K562 (cell line): ENCODE measurements at regions not wholly inside any gene's neighbourhood (a gene's known extent, or its start where the extent isn't known, plus 50 kb on each side); places are given as distances from the start of the nearest gene placed in this dataset.

Experiments
- TF ChIP-seq, protein P1 (sequence below): fragments of 450-650 bp; IDR thresholded peaks from 2 replicates; pipeline ENCODE4 v1.6.1; 2016; ENCODE audit warnings: low read depth

DNA sequence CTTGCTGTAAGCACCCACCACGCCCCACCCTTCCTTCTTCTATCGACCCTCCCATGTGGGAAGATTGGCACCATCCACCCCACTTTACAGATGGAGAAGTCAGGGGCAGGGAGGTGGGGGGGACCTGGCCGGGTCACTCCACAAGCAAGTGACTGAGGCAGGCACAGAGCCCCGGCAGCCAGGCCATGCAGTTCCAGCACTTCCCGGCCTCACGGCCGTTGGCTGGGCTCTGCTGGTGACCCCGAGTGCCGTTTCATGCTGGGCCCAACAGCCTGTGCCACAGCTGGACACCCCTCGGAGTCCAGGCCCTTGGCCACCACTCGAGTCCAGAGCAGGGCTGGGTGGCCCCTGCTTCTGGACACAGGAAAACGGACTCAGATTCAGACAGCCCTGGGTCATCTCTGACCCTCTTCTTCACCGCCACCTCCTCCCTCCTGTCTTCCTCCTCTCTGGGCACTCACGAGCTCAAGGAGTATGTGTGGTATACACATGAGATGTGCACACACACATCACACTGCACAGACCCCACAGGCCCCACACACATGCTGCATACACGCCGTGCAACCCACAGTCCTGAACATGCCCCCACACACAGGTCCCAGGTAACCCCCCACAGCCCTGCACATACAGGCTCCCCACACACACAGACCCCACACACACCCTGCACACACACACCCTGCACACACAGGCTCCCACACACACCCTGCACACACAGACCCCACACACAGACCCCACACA lies 89.3 kb upstream of the GPC1 start (continued):
- TF ChIP-seq, protein P1, sequence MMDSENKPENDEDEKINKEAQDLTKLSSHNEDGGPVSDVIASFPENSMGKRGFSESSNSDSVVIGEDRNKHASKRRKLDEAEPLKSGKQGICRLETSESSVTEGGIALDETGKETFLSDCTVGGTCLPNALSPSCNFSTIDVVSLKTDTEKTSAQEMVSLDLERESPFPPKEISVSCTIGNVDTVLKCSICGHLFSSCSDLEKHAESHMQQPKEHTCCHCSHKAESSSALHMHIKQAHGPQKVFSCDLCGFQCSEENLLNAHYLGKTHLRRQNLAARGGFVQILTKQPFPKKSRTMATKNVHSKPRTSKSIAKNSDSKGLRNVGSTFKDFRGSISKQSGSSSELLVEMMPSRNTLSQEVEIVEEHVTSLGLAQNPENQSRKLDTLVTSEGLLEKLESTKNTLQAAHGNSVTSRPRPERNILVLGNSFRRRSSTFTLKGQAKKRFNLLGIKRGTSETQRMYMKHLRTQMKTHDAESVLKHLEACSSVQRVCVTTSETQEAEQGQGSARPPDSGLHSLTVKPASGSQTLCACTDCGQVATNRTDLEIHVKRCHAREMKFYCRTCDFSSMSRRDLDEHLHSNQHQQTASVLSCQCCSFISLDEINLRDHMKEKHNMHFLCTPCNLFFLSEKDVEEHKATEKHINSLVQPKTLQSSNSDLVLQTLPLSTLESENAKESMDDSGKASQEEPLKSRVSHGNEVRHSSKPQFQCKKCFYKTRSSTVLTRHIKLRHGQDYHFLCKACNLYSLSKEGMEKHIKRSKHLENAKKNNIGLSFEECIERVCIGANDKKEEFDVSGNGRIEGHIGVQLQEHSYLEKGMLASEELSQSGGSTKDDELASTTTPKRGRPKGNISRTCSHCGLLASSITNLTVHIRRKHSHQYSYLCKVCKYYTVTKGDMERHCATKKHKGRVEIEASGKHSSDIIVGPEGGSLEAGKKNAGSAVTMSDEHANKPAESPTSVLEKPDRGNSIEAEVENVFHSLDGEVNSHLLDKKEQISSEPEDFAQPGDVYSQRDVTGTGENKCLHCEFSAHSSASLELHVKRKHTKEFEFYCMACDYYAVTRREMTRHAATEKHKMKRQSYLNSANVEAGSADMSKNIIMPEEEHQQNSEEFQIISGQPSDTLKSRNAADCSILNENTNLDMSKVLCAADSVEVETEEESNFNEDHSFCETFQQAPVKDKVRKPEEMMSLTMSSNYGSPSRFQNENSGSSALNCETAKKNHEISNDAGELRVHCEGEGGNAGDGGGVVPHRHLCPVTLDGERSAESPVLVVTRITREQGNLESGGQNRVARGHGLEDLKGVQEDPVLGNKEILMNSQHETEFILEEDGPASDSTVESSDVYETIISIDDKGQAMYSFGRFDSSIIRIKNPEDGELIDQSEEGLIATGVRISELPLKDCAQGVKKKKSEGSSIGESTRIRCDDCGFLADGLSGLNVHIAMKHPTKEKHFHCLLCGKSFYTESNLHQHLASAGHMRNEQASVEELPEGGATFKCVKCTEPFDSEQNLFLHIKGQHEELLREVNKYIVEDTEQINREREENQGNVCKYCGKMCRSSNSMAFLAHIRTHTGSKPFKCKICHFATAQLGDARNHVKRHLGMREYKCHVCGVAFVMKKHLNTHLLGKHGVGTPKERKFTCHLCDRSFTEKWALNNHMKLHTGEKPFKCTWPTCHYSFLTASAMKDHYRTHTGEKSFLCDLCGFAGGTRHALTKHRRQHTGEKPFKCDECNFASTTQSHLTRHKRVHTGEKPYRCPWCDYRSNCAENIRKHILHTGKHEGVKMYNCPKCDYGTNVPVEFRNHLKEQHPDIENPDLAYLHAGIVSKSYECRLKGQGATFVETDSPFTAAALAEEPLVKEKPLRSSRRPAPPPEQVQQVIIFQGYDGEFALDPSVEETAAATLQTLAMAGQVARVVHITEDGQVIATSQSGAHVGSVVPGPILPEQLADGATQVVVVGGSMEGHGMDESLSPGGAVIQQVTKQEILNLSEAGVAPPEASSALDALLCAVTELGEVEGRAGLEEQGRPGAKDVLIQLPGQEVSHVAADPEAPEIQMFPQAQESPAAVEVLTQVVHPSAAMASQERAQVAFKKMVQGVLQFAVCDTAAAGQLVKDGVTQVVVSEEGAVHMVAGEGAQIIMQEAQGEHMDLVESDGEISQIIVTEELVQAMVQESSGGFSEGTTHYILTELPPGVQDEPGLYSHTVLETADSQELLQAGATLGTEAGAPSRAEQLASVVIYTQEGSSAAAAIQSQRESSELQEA, result no peak
